GM12878 (cell line): ENCODE measurements at regions not wholly inside any gene's neighbourhood (a gene's known extent, or its start where the extent isn't known, plus 50 kb on each side); places are given as distances from the start of the nearest gene placed in this dataset.

Experiments
- ATAC-seq: fragments of 200-7000 bp; cut with Tn5 transposase; 3 replicates; pipeline ENCODE4 v1.9.1; 2020; ENCODE audit warnings: mild to moderate bottlenecking, moderate library complexity
- BruUV-seq: library from RNA; stranded (reverse); fragments of 400-500 nt; replicated peaks from 2 replicates; lab custom pipeline; 2021; lab: Mats Ljungman, UMichigan
- CTCF ChIA-PET: fragments of 300-600 bp; sonication (Branson Sonifier 250); formaldehyde crosslinking; extraction: SDS; loops from one replicate; lab custom pipeline; 2021; ENCODE audit warnings: inconsistent platforms; lab: Yijun Ruan, JAX
- POLR2A ChIA-PET: fragments of 350-600 bp; formaldehyde crosslinking; extraction: SDS; loops from one replicate; lab custom pipeline; 2021; ENCODE audit warnings: inconsistent platforms; lab: Charles Lee
- RAD21 ChIA-PET: fragments of 300-600 bp; sonication (Branson Sonifier 250); formaldehyde crosslinking; loops from one replicate; lab custom pipeline; 2023; ENCODE audit warnings: antibody characterized with exemption; ENCODE audit not compliant: unreplicated experiment; lab: Charles Lee
- SMC1A ChIA-PET: fragments of 300-600 bp; sonication (Branson Sonifier 250); formaldehyde crosslinking; loops from one replicate; lab custom pipeline; 2023; ENCODE audit not compliant: unreplicated experiment, uncharacterized antibody; lab: Charles Lee
- DNase-seq: peaks from one replicate; pipeline ENCODE4 v3.0.0-alpha.2; 2011; ENCODE audit warnings: low read depth, low spot score
- FAIRE-seq: peaks from 3 replicates; lab custom pipeline; 2011; peaks lifted over from hg19 to GRCh38; lab: Jason Lieb, UNC
- H2AFZ ChIP-seq: 2 replicates; pipeline ENCODE4 v1.6.0; 2011; ENCODE audit warnings: low read depth, low read length, control low read depth; ENCODE audit not compliant: control insufficient read depth
- H3K27ac ChIP-seq: 2 replicates; pipeline ENCODE4 v1.5.1; 2011; ENCODE audit warnings: control low read depth; ENCODE audit not compliant: control insufficient read depth, insufficient read depth
- H3K27me3 ChIP-seq, 2 experiments: replicated peaks in 1 of 2; 2 replicates each; pipeline versions ENCODE4 v1.6.0 to v1.6.1; 2011; ENCODE audit warnings: low read length in 1 of 2; ENCODE audit not compliant: control insufficient read depth in 2 of 2, insufficient read depth in 2 of 2
- H3K36me3 ChIP-seq, 2 experiments: 2 replicates each; pipeline ENCODE4 v1.5.1; 2011; ENCODE audit warnings: low read length in 1 of 2; ENCODE audit not compliant: control insufficient read depth in 2 of 2, insufficient read depth in 2 of 2
- H3K4me1 ChIP-seq: 2 replicates; pipeline ENCODE4 v1.6.1; 2011; ENCODE audit warnings: mild to moderate bottlenecking, low read length, moderate library complexity, mixed read lengths; ENCODE audit not compliant: control insufficient read depth, insufficient read depth
- H3K4me2 ChIP-seq: 2 replicates; pipeline ENCODE4 v1.6.0; 2011; ENCODE audit warnings: control low read depth; ENCODE audit not compliant: control insufficient read depth, insufficient read depth
- H3K4me3 ChIP-seq: fragments of 200-600 bp; sonication (generic); 2 replicates; pipeline ENCODE4 v1.5.1; 2016
- H3K79me2 ChIP-seq: 2 replicates; pipeline ENCODE4 v1.6.0; 2011; ENCODE audit warnings: low read length; ENCODE audit not compliant: control insufficient read depth, insufficient read depth
- H3K9ac ChIP-seq: 2 replicates; pipeline ENCODE4 v1.8.0; 2011; ENCODE audit warnings: low read length, control low read depth, mixed read lengths; ENCODE audit not compliant: control insufficient read depth, insufficient read depth
- H3K9me3 ChIP-seq: replicated peaks from 3 replicates; pipeline ENCODE4 v1.5.1; 2011; ENCODE audit warnings: mild to moderate bottlenecking, low read length; ENCODE audit not compliant: control insufficient read depth, insufficient read depth
- H4K20me1 ChIP-seq: 2 replicates; pipeline ENCODE4 v1.6.0; 2011; ENCODE audit not compliant: control insufficient read depth, insufficient read depth
- BCL11A ChIP-seq: IDR thresholded peaks from 2 replicates; pipeline ENCODE4 v1.6.1; 2011; ENCODE audit warnings: low read depth, low read length
- CTCF ChIP-seq, 3 experiments: IDR thresholded peaks in 2 of 3; conservative IDR thresholded peaks in 1 of 3; 2 replicates each; pipeline ENCODE4 v1.5.1; 2011; ENCODE audit warnings: low read depth in 3 of 3, low read length in 3 of 3, mild to moderate bottlenecking in 3 of 3, control low read depth in 2 of 3, moderate library complexity in 2 of 3, inconsistent platforms in 1 of 3, mixed read lengths in 1 of 3; ENCODE audit not compliant: control insufficient read depth in 2 of 3, insufficient read depth in 1 of 3; ENCODE audit errors: extremely low read depth in 1 of 3
- IKZF2 ChIP-seq, 2 experiments: fragments of 450-650 bp; IDR thresholded peaks; 2 replicates each; pipeline ENCODE4 v1.6.1; 2017; ENCODE audit warnings: mild to moderate bottlenecking in 2 of 2, moderate library complexity in 2 of 2
- MEF2A ChIP-seq: IDR thresholded peaks from 2 replicates; pipeline ENCODE4 v1.6.1; 2011; ENCODE audit warnings: low read depth, mild to moderate bottlenecking, low read length, moderate library complexity; ENCODE audit not compliant: insufficient read depth
- NFYB ChIP-seq: IDR thresholded peaks from 2 replicates; pipeline ENCODE4 v1.6.1; 2011; ENCODE audit warnings: low read depth, mild to moderate bottlenecking, low read length, improper control_type of control experiment, moderate library complexity; ENCODE audit not compliant: insufficient read depth
- PKNOX1 ChIP-seq: fragments of 450-650 bp; IDR thresholded peaks from 2 replicates; pipeline ENCODE4 v1.6.1; 2016; ENCODE audit warnings: mild to moderate bottlenecking
- RELA ChIP-seq: fragments of 450-650 bp; IDR thresholded peaks from 2 replicates; pipeline ENCODE4 v1.8.0; 2014; ENCODE audit warnings: borderline replicate concordance; ENCODE audit not compliant: partially characterized antibody
- SMC3 ChIP-seq: IDR thresholded peaks from 2 replicates; pipeline ENCODE4 v1.6.1; 2011; ENCODE audit warnings: low read length, improper control_type of control experiment, borderline replicate concordance
- USF1 ChIP-seq: IDR thresholded peaks from 2 replicates; pipeline ENCODE4 v1.6.1; 2011; ENCODE audit warnings: borderline replicate concordance, low read depth, mild to moderate bottlenecking, moderate library complexity, mixed read lengths, low read length; ENCODE audit not compliant: insufficient read depth; ENCODE audit errors: extremely low read length
- ZNF217 ChIP-seq: fragments of 450-650 bp; IDR thresholded peaks from 2 replicates; pipeline ENCODE4 v1.6.1; 2017; ENCODE audit warnings: antibody characterized with exemption, mild to moderate bottlenecking
- WGBS: methylation state at CpG from one replicate; pipeline ENCODE4 v1.1.6; 2016; ENCODE audit warnings: low lambda C conversion rate; ENCODE audit not compliant: insufficient replicate concordance, insufficient coverage; ENCODE audit errors: missing lambda C conversion rate; 5-methylcytosine and 5-hydroxymethylcytosine counted together
- in situ Hi-C: fragments of 300-500 bp; cut with MboI; formaldehyde crosslinking; loops from 9 replicates; pipeline ENCODE4 v1.14.3; 2018; ENCODE audit warnings: mixed read lengths
- intact Hi-C: fragments of 100-400 bp; cut with micrococcal nuclease; formaldehyde crosslinking; loops from one replicate; pipeline ENCODE4 v1.14.2; 2022; ENCODE audit not compliant: unreplicated experiment
- TF ChIP-seq, protein P1 (sequence below): IDR thresholded peaks from 2 replicates; pipeline ENCODE4 v1.6.1; 2011; ENCODE audit warnings: mild to moderate bottlenecking, low read depth, low read length, moderate library complexity; ENCODE audit not compliant: insufficient replicate concordance

DNA sequence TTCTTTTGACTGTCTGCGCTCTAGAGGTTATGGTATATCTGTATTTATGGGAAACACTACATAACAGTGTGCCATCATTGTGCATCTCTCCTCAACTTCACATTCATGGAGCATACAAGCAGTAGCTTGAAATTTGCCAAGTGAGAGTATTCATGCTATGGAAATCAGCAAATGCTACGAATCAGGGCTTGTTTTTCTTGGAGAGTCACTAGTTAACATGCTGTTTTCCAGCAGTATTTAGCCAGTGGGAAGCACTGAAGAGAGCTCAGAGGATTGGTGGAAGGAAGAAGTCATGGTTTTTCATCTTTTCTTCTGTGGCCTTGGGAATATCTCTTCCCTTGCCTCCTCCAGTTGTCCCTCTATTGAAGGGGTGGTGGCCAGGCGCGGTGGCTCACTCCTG is 303.0 kb downstream of the PSAT1 start:
- H2AFZ ChIP-seq = no peak overlapping the region
- CTCF ChIA-PET = interaction anchor here (1.5 kb wide), 1 partner anchor 46 kb away, joined by 3 read pairs; no protein-coding TSS in a partner anchor
- H3K4me1 ChIP-seq = no peaks in the 10 kb centered on the region
- TF ChIP-seq RELA = no peak
- TF ChIP-seq MEF2A = no peak
- TF ChIP-seq USF1 = no peak
- TF ChIP-seq IKZF2 (IDR thresholded peaks at IDR 0.05) = no peak
- no peaks in the 10 kb centered on the region for H3K79me2 ChIP-seq
- H3K27ac ChIP-seq = no peak overlapping the region
- RAD21 ChIA-PET = no interaction called here
- no TSS peak for BruUV-seq
- POLR2A ChIA-PET = no interaction called here
- in situ Hi-C loops = no loop called here
- DNase-seq = no peak
- 50% methylated on average over 4 of the region's 4 CpGs for WGBS
- H3K4me2 ChIP-seq = no peak overlapping the region
- SMC1A ChIA-PET = no interaction called here
- no peak for ATAC-seq
- no peak overlapping the region for H3K9ac ChIP-seq
- no peaks in the 10 kb centered on the region for H3K9me3 ChIP-seq
- H3K36me3 ChIP-seq = no peaks in the 10 kb centered on the region
- no peak overlapping the region for H3K4me3 ChIP-seq
- FAIRE-seq = no peak
- no peaks in the 10 kb centered on the region for H4K20me1 ChIP-seq
- intact Hi-C loops = loop anchor here (10.0 kb wide), 2 partner anchors 165 to 625 kb away; no protein-coding TSS in a partner anchor
- no peaks in the 10 kb centered on the region for H3K27me3 ChIP-seq

- in situ Hi-C loops = no loop called here
- no peak overlapping the region for H2AFZ ChIP-seq
- TF ChIP-seq, protein P1, sequence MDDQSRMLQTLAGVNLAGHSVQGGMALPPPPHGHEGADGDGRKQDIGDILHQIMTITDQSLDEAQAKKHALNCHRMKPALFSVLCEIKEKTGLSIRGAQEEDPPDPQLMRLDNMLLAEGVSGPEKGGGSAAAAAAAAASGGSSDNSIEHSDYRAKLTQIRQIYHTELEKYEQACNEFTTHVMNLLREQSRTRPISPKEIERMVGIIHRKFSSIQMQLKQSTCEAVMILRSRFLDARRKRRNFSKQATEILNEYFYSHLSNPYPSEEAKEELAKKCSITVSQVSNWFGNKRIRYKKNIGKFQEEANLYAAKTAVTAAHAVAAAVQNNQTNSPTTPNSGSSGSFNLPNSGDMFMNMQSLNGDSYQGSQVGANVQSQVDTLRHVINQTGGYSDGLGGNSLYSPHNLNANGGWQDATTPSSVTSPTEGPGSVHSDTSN = peak; percentile 64
- TF ChIP-seq PKNOX1 (peak; percentile 79), CTCF (IDR thresholded peaks at IDR 0.05 in 2 of 3, conservative IDR thresholded peaks at IDR 0.05 in 1 of 3; ENCODE audit: control insufficient read depth in 2 of 3, extremely low read depth in 1 of 3, insufficient read depth in 1 of 3, low read depth in 3 of 3, low read length in 3 of 3) (peak; percentile 71 to 78 (median 75)), ZNF217 (no peak), NFYB (peak; percentile 15; the same call in 1 of the 2 replicates), BCL11A (no peak), SMC3 (peak; percentile 63; the same call in 1 of the 2 replicates)
These were observed 305.1 kb downstream of the PSAT1 start for GRCh38 chr9:78601957-78602565.

More at GRCh38 chr9:78601957-78602565, 305.1 kb downstream of the PSAT1 start:
- no TSS peak for BruUV-seq
- H3K79me2 ChIP-seq = no peaks in the 10 kb centered on the region
- H3K36me3 ChIP-seq = no peaks in the 10 kb centered on the region
- H3K27ac ChIP-seq = no peak overlapping the region
- CTCF ChIA-PET = interaction anchor here (0.7 to 1.2 kb wide), 4 partner anchors 102 to 1040 kb away, joined by 3 to 4 read pairs (median 4); no protein-coding TSS in a partner anchor
- no peaks in the 10 kb centered on the region for H3K4me1 ChIP-seq
- no peaks in the 10 kb centered on the region for H4K20me1 ChIP-seq
- POLR2A ChIA-PET = no interaction called here
- H3K4me2 ChIP-seq = no peak overlapping the region
- ATAC-seq (peak; percentile 57), DNase-seq (no peak), FAIRE-seq (peak; percentile 83)
- intact Hi-C loops = loop anchor here (10.0 kb wide), 2 partner anchors 167 to 623 kb away; no protein-coding TSS in a partner anchor
- no peak overlapping the region for H3K4me3 ChIP-seq
- H3K9me3 ChIP-seq = no peaks in the 10 kb centered on the region
- H3K27me3 ChIP-seq = no peaks in the 10 kb centered on the region
- no peak overlapping the region for H3K9ac ChIP-seq
- WGBS = 10% methylated on average over 7 of the region's 7 CpGs
- SMC1A ChIA-PET = no interaction called here
- RAD21 ChIA-PET = interaction anchor here (0.7 kb wide), 1 partner anchor 9 kb away, joined by 3 read pairs; no protein-coding TSS in a partner anchor
